ENCODE measurements at regions not wholly inside any gene's neighbourhood (a gene's known extent, or its start where the extent isn't known, plus 50 kb on each side); places are given as distances from the start of the nearest gene placed in this dataset.

GRCh38 chr18:61738488-61738887 is 154.3 kb downstream of the RNF152 start:
- peak; percentile 49 to 75 for DNase-seq (ENCODE audit: low read depth in 2 of 2)
- H3K4me3 ChIP-seq (replicated peaks in 1 of 2; ENCODE audit: low read depth in 2 of 2, low read length in 2 of 2): no peak overlapping the region
- no peak for TF ChIP-seq CTCF (IDR thresholded peaks at IDR 0.05; ENCODE audit: low read depth, low read length)

GRCh38 chr18:61738042-61738441 is 154.8 kb downstream of the RNF152 start:
- DNase-seq (ENCODE audit: low read depth in 2 of 2): peak in 1 of 2 donors; percentile 46
- H3K4me3 ChIP-seq (replicated peaks in 1 of 2; ENCODE audit: low read depth in 2 of 2, low read length in 2 of 2): no peak overlapping the region
- TF ChIP-seq CTCF (IDR thresholded peaks at IDR 0.05; ENCODE audit: low read depth, low read length): no peak

- TF ChIP-seq CTCF (IDR thresholded peaks at IDR 0.05; ENCODE audit: low read depth, low read length): no peak
- no peak overlapping the region for H3K4me3 ChIP-seq (replicated peaks in 1 of 2; ENCODE audit: low read depth in 2 of 2, low read length in 2 of 2)
- DNase-seq (ENCODE audit: low read depth in 2 of 2): no peak
Observed at GRCh38 chr18:61736133-61736532, 156.7 kb downstream of the RNF152 start.

- TF ChIP-seq CTCF (IDR thresholded peaks at IDR 0.05; ENCODE audit: low read depth, low read length): no peak
- no peak overlapping the region for H3K4me3 ChIP-seq (replicated peaks in 1 of 2; ENCODE audit: low read depth in 2 of 2, low read length in 2 of 2)
- no peak for DNase-seq (ENCODE audit: low read depth in 2 of 2)
Observed at GRCh38 chr18:61735564-61736102, 157.2 kb downstream of the RNF152 start.

- TF ChIP-seq CTCF (IDR thresholded peaks at IDR 0.05; ENCODE audit: low read depth, low read length): no peak
- DNase-seq (ENCODE audit: low read depth in 2 of 2): no peak
Observed at GRCh38 chr18:61734396-61734795, 158.4 kb downstream of the RNF152 start.

GRCh38 chr18:61732854-61733253 is 160.0 kb downstream of the RNF152 start:
- DNase-seq (ENCODE audit: low read depth in 2 of 2): peak; percentile 23 to 29
- TF ChIP-seq CTCF (IDR thresholded peaks at IDR 0.05; ENCODE audit: low read depth, low read length): no peak
- no peak overlapping the region for H3K4me3 ChIP-seq (replicated peaks in 1 of 2; ENCODE audit: low read depth in 2 of 2, low read length in 2 of 2)

More at GRCh38 chr18:61734396-61734795, 158.4 kb downstream of the RNF152 start:
- no peak overlapping the region for H3K4me3 ChIP-seq (replicated peaks in 1 of 2; ENCODE audit: low read depth in 2 of 2, low read length in 2 of 2)

All from cardiac fibroblast (primary cell).